ENCODE measurements at regions not wholly inside any gene's neighbourhood (a gene's known extent, or its start where the extent isn't known, plus 50 kb on each side); places are given as distances from the start of the nearest gene placed in this dataset.

DNA sequence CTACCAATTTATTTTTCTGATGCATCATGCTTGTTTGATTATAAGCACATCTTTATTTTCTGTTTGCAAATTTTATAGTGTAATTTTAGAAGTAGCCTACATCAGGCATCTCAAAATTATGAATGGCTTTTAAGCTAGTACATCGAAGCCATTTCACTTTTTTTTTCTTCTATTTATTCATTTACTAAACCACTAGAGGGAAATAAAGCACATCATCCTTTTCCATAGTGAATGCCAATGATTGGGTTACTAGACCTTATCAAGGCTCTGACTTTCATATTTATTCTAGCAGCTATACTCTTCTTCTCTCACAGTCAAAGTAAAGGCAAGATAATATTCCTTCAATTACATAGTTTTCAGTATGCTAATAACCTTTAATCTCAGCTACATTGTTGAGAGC is 736.4 kb upstream of the LRFN5 start:
- DNase-seq: no peak

DNA sequence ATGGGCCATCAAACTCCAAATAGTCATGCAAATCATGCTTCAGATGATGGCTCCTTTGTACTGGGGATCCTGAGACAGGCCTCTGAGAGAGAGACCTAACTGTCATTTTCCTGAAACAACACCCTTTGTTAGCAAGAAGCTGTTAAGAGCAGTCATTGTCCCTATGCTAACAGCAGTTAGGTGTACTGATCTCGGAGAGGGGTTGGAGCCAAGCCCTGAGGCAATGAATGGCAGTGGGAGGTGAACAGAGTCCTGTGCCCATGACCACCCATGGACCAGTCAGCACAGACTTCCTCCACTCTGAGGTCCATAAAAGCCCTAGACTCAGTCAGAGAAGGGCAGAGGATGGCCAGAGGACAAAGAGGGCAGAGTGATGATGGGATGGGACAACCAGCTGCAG is 747.6 kb upstream of the LRFN5 start:
- no peak for DNase-seq

DNA sequence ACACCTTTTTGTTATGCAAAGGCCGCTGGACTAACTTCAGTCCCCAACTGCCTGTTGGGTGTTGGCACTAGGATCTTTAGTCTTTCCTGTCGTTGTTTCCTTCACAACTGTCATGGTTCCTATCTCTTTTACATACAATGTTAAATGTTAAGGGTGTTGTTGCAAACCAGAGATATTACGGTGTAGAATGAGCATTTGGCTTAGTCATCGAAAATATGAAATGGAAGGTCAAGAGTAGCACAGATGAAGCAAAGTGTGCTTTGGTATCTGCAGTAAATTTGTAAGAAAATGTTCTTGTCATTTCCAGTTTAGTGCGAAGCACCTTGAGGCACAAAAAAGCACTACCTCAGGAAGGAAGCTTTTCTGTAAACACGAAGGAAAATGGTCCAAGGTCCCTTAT is 751.3 kb upstream of the LRFN5 start:
- DNase-seq: no peak

DNA sequence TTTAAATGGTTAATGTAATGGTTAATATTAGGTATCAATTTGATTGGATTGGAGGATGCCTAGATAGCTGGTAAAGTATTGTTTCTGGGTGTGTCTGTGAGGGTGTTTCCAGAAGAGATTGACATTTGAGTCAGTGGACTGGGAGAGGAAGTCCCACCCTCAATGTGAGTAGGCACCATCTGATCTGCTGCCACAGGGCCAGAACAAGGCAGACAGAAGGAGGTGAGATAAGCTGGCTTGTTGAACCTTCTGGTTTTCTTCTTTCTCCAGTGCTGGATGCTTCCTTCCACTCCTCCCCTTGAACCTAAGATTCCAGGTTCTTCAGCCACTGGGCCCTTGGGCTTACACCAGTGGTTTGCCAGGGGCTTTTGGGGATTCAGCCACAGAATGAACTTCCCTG is 756.5 kb upstream of the LRFN5 start:
- DNase-seq: no peak

DNA sequence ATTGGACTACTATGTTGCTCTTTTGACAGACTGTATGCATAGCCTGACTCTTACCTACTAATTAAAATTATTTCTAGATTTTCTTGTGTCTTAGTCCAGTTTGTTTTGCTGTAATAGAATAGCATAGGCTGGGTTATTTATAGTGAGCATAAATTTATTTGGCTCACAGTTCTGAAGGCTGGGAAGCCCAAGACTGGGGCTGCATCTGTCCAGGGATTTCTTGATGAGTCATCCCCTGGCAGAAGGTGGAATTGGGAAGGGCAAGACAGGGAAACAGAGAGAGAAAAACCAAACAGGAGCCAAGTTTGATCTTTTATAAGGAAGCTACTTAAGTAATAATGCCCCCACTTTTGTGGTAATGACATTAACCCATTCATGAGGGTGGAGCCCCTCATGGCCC is 759.2 kb upstream of the LRFN5 start:
- DNase-seq: no peak

DNA sequence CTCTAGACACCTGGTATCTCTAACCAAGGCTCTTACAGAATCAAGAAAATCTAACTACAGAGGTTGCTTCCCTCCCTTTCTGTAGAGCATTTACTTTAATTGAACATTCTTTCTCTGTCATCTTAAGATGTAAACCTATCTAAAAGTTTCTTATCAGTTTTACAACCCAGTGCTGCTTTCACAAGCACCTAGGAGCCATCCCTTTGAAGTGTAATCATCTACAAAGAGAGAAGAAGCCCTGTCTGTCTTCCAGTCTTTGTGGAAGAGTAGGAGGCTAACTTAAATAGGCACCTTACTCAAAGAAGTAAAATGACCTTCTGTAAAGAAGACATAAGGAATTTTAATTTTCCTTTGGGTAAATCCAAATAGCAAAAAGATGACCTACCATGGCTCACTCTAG is 763.9 kb upstream of the LRFN5 start:
- DNase-seq: no peak

DNA sequence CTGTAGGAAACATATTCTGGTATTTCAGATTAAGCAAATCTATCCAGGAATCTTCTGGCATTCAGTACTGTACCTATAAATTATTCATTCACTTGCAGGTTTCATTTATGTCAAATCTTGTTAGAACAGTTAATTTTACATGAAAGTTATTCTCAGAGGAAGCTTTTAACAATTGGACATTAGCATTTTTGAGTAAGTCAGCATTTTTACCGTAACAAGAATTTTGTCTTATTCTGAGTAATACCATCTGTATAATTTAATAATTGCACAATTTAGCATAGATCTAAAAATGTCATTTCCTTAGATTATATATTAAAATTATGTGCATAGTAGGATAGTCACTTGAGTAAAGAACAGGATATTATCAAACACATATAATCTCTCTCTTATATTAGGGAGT is 764.8 kb upstream of the LRFN5 start:
- no peak for DNase-seq

DNA sequence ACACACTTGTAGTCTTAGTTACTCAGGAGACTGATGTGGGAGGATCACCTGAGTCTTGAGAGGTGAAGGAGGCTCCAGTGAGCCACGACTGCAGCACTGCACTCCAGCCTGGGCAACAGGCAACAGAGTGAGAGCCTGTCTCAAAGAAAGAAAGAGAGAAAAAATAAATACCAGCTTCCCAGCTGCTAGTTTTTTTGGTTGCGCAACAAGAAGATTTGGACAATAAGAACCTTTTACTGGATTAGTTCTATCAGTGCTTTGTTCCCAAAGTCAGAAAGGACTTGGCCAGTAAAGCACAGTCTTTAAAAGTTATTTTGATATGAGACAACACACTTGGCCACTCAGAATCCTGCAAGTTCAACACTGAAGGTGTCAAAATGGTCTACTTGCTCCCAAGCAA is 768.1 kb upstream of the LRFN5 start:
- no peak for DNase-seq

DNA sequence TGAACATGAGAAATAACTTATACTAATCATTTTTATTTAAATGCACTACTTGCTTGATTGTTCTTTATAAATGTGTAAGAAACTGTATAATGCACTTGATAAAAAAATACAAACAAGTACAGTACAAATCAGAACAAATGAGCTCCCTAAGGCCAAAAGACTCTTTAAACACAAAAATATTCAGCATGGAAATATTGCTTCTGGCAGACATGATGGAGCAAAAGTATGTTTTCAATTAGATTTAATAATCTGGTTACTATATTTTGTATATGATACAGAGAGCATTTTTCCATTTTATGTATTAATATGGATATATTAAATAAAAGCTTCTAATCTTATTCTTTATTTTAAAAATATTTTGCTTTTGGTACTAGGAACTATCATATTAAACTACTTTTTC is 800.2 kb upstream of the LRFN5 start:
- DNase-seq: no peak

DNA sequence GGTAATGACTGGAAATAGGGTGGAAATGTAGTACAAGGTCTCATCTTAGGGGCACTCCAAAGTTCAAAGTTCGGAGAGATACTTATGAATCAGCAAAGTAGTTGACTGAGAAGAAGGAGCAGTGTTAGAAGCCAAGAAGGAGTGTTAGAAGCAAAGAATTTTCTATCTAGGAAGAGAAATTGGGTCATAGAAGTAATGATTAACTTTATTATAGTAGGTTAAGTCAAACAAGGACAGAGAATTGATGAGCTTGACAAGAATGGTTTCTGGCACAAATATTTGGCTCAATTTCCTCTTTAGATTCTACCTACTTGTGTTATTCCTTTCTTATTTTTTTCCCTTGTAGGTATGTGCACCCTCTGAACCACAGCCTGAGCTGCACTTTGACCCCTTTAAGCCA is 810.5 kb upstream of the LRFN5 start:
- no peak for DNase-seq

DNA sequence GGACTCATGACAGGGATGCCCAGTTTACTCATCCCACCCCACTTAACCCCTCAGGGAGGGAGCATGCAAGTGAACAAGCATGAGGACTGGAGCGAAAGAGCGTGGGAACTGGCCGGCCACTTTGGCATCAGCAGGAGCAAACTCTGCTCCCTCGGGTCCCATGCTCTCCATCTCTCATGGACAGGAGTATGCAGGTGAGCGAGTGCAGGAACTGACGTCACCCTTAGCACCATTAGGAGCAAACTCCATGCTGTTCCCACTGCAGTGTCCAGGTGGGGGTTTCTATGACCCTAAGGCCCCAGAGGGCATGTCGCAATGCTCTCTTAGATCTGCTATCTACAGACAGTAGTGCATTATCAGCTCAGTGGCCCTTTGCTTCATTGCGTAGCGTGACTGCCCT is 821.8 kb upstream of the LRFN5 start:
- no peak for DNase-seq

DNA sequence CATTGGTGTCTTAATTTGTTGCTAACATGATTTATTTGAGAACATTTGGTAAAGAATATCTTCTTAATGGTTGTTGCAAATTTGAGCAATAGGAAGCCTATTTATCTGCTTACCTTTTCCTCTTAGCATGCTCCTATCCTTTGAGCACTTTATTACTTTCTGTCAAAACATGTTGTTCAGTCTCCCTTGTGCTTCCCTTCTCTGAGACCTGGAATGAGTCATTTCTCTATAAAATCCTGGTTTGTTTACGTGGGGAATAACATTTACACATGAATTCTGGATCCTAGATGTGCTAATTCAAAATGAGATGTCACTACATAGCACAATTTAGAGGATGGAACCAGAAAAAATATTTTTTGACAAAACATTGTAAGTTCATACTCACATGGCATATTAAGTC is 844.0 kb upstream of the LRFN5 start:
- no peak for DNase-seq

DNA sequence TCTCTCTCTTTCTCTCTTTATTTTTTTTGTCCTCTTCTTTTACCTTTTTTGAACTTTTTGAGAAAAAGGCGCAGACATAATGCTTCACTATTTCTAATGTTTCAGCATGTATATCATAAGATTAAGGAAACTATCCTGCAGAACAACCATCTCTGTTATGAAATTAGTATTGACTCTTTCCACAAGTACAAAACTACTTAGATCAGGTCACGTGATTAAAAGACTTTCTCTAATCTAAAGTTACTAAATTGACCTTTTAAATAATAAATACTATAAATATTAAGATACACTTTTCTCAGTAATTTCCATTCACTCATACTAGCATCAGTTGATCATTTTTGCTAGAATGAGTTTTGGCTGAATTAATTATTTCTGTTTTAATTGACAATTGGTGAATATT is 844.5 kb upstream of the LRFN5 start:
- no peak for DNase-seq

DNA sequence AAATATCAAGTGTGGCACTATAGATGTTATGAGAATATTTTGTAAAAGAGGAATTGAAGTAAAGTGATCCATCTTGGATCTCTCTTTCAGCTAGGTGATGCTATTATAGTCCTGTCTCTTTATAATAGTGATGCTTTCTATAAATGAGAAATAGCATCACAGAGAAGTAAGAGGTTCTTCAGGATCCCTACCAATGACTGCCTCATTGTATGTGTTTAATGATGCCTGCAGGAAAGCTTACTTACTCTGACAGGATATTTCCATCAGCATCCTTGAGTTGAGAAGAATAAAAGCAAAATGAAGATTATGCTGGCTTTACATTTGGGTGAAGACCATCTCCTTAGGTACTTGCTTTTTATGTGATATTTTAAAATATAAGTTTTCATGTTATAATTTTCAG is 846.0 kb upstream of the LRFN5 start:
- DNase-seq: no peak

DNA sequence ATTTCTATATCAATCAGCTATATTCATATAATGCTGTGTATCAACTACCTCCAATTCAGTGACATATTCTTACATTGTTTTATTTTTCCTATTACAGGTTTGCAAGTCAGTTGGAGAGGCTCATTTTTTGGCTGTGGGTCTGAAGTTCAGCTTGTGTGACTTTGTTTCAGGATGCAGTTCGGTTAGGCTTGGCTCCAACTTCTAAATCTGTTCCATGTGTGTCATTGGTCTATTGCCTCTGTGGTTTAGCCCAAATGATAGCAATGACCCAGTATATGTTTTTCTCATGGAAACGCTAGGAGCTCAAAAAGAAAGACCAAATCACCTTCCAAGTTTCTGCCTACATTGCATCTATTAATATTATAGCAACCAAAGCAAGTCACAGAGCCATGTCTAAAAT is 848.6 kb upstream of the LRFN5 start:
- no peak for DNase-seq

DNA sequence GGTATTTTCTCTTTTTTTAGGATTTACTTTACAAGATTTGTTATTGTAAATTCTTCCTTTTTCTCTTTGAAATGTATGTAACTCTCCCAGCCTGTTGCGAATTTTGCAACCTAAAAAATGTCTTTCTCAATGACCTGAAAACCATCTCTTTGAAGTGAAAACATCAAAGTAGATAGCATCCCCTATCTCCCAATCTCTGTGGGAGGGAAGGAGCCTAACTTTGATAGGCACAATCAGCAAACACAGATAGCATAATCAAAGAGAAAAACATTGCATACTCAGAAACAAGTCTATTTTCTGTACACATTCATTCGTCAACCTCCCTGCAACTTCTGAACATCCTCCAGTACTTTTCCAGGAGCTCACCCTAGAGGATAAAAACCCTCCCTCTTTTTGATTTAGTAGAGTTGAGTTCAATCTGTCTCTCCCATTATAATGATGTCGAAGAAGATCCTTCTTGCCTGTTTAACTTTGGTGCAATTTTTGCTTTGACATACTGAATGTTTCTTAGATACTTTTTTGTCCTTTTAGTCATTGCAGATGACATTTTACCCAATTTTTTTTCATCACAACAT is 849.2 kb upstream of the LRFN5 start:
- no peak for DNase-seq

DNA sequence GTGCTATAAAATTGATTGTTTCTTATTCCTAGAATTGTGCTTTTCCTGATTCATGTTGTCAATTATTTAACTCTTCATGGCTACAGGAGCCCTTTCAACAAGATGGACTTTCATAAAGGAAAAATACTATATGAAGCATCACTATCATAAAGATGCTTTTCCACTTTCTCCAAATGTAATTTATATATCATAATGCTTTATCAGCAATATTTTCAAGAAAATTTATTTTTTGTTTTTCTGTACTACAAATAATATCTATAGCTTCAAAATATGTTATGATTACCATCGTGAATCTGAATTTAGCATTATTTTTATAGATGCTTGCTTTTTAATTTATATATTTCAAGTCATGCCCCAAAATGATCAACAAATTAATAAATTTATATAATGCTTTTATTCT is 873.5 kb upstream of the LRFN5 start:
- DNase-seq: no peak

DNA sequence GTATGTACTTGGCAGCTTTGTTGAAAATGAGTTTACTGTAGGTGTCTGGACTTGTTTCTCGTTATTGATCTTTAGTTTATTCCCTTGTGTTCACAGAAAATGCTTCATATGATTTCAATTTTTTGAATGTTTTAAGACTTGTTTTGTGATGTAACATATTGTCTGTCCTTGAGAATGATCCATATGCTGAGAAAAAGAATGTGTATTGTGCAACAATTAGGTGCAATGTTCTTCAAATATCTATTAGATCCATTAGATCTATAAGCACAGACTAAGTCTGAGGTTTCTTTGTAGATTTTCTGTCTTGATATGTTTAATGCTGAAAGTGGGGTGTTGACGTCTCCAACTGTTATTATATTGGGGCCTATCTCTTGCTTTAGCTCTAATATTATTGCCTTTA is 879.6 kb upstream of the LRFN5 start:
- no peak for DNase-seq

DNA sequence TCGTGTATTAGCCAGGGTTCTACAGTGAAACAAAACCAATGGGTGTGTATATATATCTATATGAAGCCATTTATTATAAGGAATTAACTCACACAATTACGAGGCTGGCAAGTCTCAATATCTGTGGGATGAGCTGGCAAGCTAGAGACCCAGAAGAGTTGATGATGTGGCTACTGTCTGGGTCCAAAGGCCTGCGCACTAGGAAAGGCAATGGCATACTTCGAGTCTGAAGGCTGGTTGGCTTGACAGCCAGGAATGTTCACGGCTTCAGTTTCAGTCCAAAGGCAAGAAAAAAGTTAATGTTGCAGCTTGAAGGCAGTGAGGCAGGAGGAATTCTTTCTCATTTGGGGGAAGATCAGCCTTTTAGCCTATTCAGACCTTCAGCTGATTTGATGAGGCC is 893.3 kb upstream of the LRFN5 start:
- DNase-seq: no peak

DNA sequence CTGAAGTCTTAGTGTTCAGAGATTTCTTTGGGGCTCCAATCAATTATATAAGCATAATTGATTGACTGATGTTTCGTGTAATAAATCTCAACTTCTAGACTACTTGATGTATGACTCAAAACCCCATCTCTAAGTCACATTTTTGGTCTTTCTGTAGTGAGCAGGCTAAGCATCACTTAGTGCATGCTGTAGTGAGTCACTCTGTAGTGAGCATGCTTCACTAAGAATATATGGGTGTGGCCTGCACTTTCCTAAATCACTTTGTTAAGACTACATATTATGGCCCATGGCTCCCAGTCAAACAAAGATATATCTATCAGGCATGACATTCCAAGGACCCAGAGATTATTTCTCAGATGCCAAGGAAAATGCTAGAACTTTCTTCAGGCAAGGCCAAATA is 909.4 kb upstream of the LRFN5 start:
- no peak for DNase-seq

DNA sequence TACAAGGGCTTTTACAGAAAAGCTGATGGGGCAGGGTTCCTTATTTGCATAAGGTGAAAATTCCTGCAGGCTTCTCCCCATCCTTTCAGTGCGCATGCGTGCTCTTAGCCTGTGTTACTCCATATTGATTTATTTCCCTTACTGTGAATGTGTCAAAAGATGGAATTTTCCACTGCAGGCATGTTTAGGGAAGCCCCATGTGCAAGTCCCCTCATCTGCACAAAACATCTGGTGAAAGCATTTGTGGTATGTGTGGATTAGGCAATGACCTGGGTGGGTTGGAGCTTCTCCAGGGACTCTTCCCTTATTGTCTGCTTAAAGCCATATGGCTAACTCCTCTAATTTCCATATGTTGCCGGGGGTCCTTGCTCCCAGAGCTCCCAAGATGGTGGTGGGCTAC is 912.7 kb upstream of the LRFN5 start:
- no peak for DNase-seq

DNA sequence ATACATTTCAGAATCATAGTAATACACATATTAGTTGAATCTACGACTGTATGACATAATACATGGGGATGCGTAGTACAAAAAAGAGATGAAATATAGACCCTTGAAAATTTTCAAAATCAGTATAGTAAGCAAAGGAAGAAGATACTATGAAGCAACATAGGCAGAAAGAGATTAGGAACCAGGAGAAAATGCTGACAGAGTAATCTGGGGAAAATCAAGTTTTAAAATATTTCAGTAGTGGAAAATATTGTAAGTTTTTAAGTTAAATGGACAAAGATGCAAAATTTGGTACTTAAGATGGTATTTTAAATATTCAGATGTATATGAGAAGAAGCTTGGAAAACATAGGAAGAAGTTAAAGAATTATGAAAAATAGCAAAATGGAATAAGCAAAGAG is 915.6 kb upstream of the LRFN5 start:
- DNase-seq: no peak

DNA sequence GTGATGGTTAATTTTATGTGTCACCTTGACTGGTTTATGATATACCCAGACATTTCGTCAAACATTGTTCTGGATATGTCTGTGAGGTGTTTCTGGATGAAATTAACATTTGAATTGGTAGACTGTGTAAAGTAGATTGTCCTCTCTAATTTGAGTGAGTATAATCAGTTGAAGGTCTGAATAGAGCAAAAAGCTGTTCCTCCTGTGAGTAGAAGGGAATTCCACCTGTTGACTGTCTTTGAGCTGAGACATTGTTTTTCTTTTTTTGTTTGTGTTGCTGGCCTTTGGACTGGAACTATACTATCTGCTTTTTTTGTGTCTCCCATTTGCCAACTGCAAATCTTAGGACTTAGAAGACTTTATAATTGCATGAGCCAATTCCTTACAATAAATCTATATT is 920.9 kb upstream of the LRFN5 start:
- DNase-seq: no peak

DNA sequence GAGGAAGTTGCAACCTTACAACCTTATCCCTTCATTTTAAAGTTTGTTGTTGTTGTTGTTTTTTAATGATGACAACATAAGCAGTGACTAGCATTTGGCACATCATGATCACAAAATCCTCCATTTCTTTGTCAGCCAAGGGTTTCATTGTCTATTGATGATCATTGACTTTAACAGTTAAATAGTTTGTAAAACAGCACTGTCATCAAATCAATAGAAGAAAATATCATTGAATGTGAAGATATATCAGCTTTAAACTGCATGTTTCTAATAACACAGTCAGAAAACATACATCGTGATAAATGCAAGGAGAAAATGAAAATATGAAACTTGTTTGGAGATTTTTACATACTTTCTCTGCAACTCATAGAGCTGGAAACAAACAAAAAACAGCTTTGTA is 922.3 kb upstream of the LRFN5 start:
- DNase-seq: no peak

DNA sequence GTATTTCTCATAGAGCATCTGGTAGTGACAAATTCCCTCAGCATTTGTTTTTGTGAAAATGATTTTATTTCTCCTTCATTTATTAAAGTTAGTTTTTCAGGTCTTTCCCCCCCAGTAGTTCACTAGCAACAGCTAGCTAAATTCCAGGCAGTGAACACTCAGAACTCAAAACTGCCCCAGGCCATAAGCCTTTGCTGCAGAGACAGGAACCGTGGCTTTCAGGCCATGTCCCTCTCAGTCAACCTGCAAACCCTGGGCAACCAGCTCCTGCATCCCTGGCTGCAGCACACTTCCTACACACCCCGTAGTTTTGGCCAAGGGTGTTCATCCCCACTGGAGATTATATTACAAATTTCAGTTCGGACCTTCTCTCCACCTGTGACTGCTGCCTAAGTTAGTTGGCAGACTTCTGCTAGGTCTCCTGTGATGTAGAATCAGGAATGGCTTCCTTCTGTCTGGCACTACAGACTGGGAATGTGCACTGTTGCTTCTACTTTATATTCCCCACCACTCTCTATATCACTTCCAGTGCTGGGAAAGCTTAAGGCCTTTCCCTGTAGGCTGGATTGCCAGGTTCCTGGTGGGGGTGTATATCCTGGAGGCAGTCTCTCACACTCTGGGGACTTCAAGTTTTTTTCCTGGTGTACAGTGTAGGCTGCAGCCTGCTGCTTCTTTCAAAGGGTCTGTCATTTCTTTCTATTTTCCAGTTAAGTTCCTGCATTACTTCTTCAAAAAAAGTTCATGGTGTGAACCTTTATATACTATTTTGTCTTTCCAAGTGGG is 924.4 kb upstream of the LRFN5 start:
- DNase-seq: no peak

Measured in HCEC 1CT (cell line).